Suppressor macrophage (primary cell): ENCODE measurements at regions not wholly inside any gene's neighbourhood (a gene's known extent, or its start where the extent isn't known, plus 50 kb on each side); places are given as distances from the start of the nearest gene placed in this dataset.

ENCODE experiments used
- DNase-seq, 4 experiments: peaks; one replicate each; pipeline ENCODE4 v3.0.0-alpha.2; 2020 to 2022

- no peak for DNase-seq
These were observed 520.1 kb upstream of the ARGLU1 start for GRCh38 chr13:107088061-107088460.

GRCh38 chr13:107079423-107080049, 511.6 kb upstream of the ARGLU1 start:
- DNase-seq: no peak

- DNase-seq: no peak
These were observed 510.4 kb upstream of the ARGLU1 start for GRCh38 chr13:107078229-107078765.

GRCh38 chr13:107076801-107077200, 508.9 kb upstream of the ARGLU1 start:
- no peak for DNase-seq

- no peak for DNase-seq
These were observed 507.6 kb upstream of the ARGLU1 start for GRCh38 chr13:107075576-107075975.

GRCh38 chr13:107070792-107071191, 502.9 kb upstream of the ARGLU1 start:
- DNase-seq: no peak

- no peak for DNase-seq
These were observed 501.3 kb upstream of the ARGLU1 start for GRCh38 chr13:107069108-107069776.

GRCh38 chr13:107067381-107067780, 499.4 kb upstream of the ARGLU1 start:
- no peak for DNase-seq

- no peak for DNase-seq
These were observed 498.4 kb upstream of the ARGLU1 start for GRCh38 chr13:107066355-107066754.

- DNase-seq: no peak
These were observed 497.1 kb upstream of the ARGLU1 start for GRCh38 chr13:107065036-107065435.

- DNase-seq: no peak
These were observed 489.2 kb upstream of the ARGLU1 start for GRCh38 chr13:107057028-107057631.

- no peak for DNase-seq
These were observed 475.4 kb upstream of the ARGLU1 start for GRCh38 chr13:107043021-107043956.

GRCh38 chr13:107035778-107036177, 467.8 kb upstream of the ARGLU1 start:
- DNase-seq: no peak

- DNase-seq: no peak
These were observed 467.2 kb upstream of the ARGLU1 start for GRCh38 chr13:107035186-107035585.

- no peak for DNase-seq
These were observed 466.4 kb upstream of the ARGLU1 start for GRCh38 chr13:107034236-107034872.

- DNase-seq: no peak
These were observed 463.8 kb upstream of the ARGLU1 start for GRCh38 chr13:107031716-107032115.

GRCh38 chr13:107028751-107029150, 460.8 kb upstream of the ARGLU1 start:
- DNase-seq: no peak

GRCh38 chr13:107025991-107026390, 458.1 kb upstream of the ARGLU1 start:
- no peak for DNase-seq

GRCh38 chr13:107023335-107023734, 455.4 kb upstream of the ARGLU1 start:
- DNase-seq: no peak

- no peak for DNase-seq
These were observed 452.5 kb upstream of the ARGLU1 start for GRCh38 chr13:107020393-107020792.

- no peak for DNase-seq
These were observed 450.3 kb upstream of the ARGLU1 start for GRCh38 chr13:107018285-107018684.

- no peak for DNase-seq
These were observed 438.7 kb upstream of the ARGLU1 start for GRCh38 chr13:107006661-107007060.
